Epithelial cell of esophagus (primary cell): ENCODE measurements at regions not wholly inside any gene's neighbourhood (a gene's known extent, or its start where the extent isn't known, plus 50 kb on each side); places are given as distances from the start of the nearest gene placed in this dataset.

Experiments used
- DNase-seq: peaks from one replicate; pipeline ENCODE4 v3.0.0; 2010; ENCODE audit warnings: low read depth
- H3K4me3 ChIP-seq: 2 replicates; pipeline ENCODE4 v1.5.1; 2011; ENCODE audit warnings: mild to moderate bottlenecking, low read length, control low read depth
- CTCF ChIP-seq: IDR thresholded peaks from 2 replicates; pipeline ENCODE4 v1.5.1; 2011; ENCODE audit warnings: low read depth, mild to moderate bottlenecking, low read length, control low read depth, inconsistent platforms; ENCODE audit not compliant: insufficient read depth; ENCODE audit errors: missing control alignments

DNA sequence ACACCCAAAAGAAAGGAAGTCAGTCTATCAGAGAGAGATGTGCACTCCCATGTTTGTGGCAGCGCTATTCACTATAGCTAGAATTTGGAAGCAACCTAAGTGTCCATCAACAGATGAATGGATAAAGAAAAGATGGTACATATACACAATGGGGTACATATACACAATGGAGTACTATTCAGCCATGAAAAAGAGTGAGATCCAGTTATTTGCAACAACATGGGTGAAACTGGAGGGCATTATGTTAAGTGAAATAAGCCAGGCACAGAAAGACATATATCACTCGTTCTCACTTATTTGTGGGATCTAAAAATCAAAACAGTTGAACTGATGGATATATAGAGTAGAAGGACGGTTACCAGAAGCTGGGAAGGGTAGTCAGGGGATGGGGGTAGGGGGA, 99.9 kb upstream of the ZNF516 start:
- H3K4me3 ChIP-seq = no peak overlapping the region
- no peak for TF ChIP-seq CTCF
- DNase-seq = no peak

DNA sequence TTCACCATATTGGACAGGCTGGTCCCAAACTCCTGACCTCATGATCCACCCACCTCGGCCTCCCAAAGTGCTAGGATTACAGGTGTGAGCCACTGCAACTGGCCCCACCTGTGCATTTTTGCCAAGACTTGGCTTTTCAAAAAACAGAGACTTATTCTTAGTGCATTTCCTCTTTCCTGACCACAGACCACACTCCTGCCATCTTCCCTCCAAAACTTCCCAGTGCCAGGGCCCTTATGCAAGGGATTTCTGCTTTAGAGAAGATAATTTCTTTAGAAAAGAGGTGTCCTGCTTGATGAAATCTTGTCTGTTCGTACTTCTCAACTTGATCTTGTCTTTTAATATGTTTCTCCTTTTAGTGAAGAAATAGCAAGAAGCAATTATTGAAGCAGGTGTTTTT, 98.8 kb upstream of the ZNF516 start:
- TF ChIP-seq CTCF = no peak

DNA sequence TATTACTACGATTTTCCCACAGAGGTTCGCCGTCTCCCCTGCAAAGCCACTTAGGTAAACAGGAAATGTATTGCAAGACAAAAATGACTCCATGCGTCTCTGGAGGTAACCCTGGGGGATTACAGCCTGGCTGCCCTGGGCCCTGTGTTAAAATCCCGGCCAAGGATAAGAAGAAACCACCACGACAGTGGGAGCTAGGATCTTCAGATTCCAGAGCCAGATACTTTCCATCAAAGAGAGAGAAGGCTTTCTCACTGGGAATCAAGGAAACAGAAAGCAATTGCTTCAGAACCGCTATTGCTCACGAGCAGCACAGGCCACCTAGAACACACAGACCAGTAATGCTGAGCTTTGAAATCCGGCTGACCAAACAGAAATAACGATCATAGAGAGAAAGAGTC, 97.9 kb upstream of the ZNF516 start:
- H3K4me3 ChIP-seq = no peak overlapping the region
- TF ChIP-seq CTCF = no peak
- DNase-seq = peak; percentile 20

More for the DNA sequence above, 98.8 kb upstream of the ZNF516 start:
- no peak for DNase-seq
- no peak overlapping the region for H3K4me3 ChIP-seq

GRCh38 chr18:76592096-76592495, 97.1 kb upstream of the ZNF516 start:
- no peak for TF ChIP-seq CTCF
- DNase-seq = no peak
- no peak overlapping the region for H3K4me3 ChIP-seq

DNA sequence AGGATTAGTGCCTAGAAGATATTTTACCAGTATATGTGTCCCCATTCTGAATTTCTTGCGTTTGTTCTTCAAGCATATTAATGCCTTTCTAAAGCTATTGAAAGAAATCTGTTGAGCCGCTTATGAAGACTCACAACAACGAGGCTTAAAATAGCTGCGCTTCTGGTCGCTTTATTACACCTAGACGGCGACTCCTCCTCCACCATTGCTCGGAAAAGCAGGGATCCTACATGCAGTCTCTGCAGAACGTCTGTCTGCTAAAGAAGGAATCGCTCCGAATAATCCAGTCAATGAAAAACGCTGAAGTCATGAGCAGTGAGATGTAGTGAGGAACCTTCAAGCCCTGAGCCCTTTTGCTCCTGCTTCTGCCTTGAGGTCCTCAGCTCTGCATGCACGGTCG, 94.8 kb upstream of the ZNF516 start:
- TF ChIP-seq CTCF = no peak
- H3K4me3 ChIP-seq = no peak overlapping the region
- DNase-seq = no peak

DNA sequence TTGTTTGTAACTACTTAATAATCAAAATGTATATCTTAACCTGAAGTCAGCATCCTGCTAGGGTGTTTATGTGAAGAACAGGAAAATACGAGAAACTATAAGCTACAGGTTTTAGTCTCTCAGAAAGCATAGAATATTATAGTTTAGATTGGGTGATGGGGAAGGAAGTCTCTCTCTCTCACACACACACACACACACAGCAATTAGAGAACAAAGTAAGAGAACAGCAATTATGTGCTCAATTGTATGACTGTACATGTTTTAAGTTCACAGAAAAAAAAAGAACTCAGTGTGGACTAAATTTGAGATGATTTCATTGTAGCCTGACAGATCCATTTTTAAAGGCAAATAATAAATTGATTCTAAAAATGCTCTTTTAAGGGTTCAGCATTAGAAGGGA, 94.3 kb upstream of the ZNF516 start:
- no peak for DNase-seq
- H3K4me3 ChIP-seq = no peak overlapping the region
- TF ChIP-seq CTCF = no peak

DNA sequence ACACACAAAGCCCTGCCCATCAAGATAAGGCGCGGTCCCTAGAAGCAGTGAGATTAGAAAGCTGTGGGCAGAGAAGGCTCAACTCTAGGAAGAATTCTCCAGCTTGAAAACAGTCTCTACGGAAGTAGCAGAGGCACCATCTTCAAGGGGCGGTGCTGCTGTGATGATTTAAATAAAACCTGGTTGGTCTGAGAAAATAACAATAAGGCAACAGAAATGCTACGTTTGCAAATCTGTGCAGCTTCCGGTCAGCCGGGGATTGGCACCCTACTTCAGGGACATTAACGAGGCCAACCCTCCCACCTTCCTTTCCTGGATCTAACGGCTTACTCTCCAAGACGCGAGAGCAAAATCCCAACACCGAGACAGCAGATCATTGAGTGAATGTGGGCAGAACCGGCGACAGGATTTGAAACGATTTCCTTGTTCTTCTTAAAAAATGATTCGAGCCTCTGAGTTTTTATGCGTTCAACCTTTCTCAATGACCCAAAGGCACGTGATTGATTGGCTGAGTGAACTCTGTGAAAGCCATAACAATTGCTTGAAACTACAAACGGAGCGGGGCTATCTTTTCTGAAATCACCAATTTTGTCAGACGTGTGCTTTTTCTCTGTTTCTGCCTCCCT, 93.7 kb upstream of the ZNF516 start:
- DNase-seq = peak; percentile 16
- no peak for TF ChIP-seq CTCF
- peak overlapping the region; percentile 38 for H3K4me3 ChIP-seq
